Breast epithelium (tissue), 4 donors: ENCODE measurements at regions not wholly inside any gene's neighbourhood (a gene's known extent, or its start where the extent isn't known, plus 50 kb on each side); places are given as distances from the start of the nearest gene placed in this dataset.

ENCODE experiments used
- DNase-seq, 2 donors: peaks; one replicate each; pipeline ENCODE4 v3.0.0-alpha.2; 2019; ENCODE audit warnings: low spot score in 2 of 2
- H3K27ac ChIP-seq, 2 donors: fragments of 200-600 bp; sonication (generic) in 1 of 2; one replicate each; pipeline ENCODE4 v1.5.1; 2016 to 2019; ENCODE audit warnings: mild to moderate bottlenecking in 1 of 2
- H3K27me3 ChIP-seq, 2 donors: fragments of 200-600 bp; sonication (generic) in 1 of 2; one replicate each; pipeline versions ENCODE4 v1.5.1 to v1.6.0; 2017 to 2019; ENCODE audit warnings: control low read depth in 1 of 2, mild to moderate bottlenecking in 1 of 2
- H3K36me3 ChIP-seq: fragments of 200-600 bp; one replicate; pipeline ENCODE4 v1.5.1; 2019
- H3K4me1 ChIP-seq, 2 donors: fragments of 200-600 bp; sonication (generic); one replicate each; pipeline ENCODE4 v1.5.1; 2016 to 2019; ENCODE audit warnings: control low read depth in 1 of 2
- H3K4me3 ChIP-seq, 3 donors: fragments of 200-600 bp; sonication (generic); 1 replicate in 2 of 3; 2 replicates in 1 of 3; pipeline ENCODE4 v1.5.1; 2016 to 2019; ENCODE audit warnings: mild to moderate bottlenecking in 3 of 3, moderate library complexity in 2 of 3
- H3K9me3 ChIP-seq, 2 donors: fragments of 200-600 bp; sonication (generic) in 1 of 2; one replicate each; pipeline ENCODE4 v1.5.1; 2016 to 2019; ENCODE audit warnings: control low read depth in 1 of 2
- CTCF ChIP-seq, 3 donors: fragments of 450-650 bp; IDR thresholded peaks; one replicate each; pipeline ENCODE4 v1.5.1; 2016 to 2017; ENCODE audit warnings: antibody characterized with exemption in 3 of 3, mild to moderate bottlenecking in 3 of 3, moderate library complexity in 3 of 3
- POLR2A ChIP-seq: fragments of 450-650 bp; IDR thresholded peaks from one replicate; pipeline ENCODE4 v1.6.1; 2016; ENCODE audit warnings: antibody characterized with exemption, mild to moderate bottlenecking, moderate library complexity
- POLR2AphosphoS5 ChIP-seq, 3 donors: sonication (generic); formaldehyde crosslinking; IDR thresholded peaks; one replicate each; pipeline ENCODE4 v1.6.1; 2017; ENCODE audit warnings: antibody characterized with exemption in 3 of 3
- intact Hi-C: fragments of 100-400 bp; cut with DNase I; formaldehyde crosslinking; loops from one replicate; pipeline ENCODE4 v1.15.1; 2023; ENCODE audit warnings: low total_unique reads

- no peak for DNase-seq
- no peaks in the 10 kb centered on the region for H3K4me1 ChIP-seq
- TF ChIP-seq CTCF (IDR thresholded peaks at IDR 0.05) (no peak), POLR2AphosphoS5 (IDR thresholded peaks at IDR 0.05) (no peak), POLR2A (no peak)
- H3K36me3 ChIP-seq, result no peaks in the 10 kb centered on the region
- no peak overlapping the region for H3K4me3 ChIP-seq
- intact Hi-C loops, result no loop called here
- H3K27ac ChIP-seq, result no peak overlapping the region
- peaks cover 0 to 3% of the 10 kb centered on the region in 2 donors for H3K27me3 ChIP-seq
- no peaks in the 10 kb centered on the region for H3K9me3 ChIP-seq
These were observed 653.0 kb upstream of the MGMT start for GRCh38 chr10:128814024-128814423.

GRCh38 chr10:128814782-128815181 is 652.3 kb upstream of the MGMT start:
- no peak for DNase-seq
- TF ChIP-seq CTCF (IDR thresholded peaks at IDR 0.05) (no peak), POLR2A (no peak), POLR2AphosphoS5 (IDR thresholded peaks at IDR 0.05) (no peak)
- H3K4me3 ChIP-seq, result no peak overlapping the region
- intact Hi-C loops, result no loop called here
- H3K36me3 ChIP-seq, result no peaks in the 10 kb centered on the region
- H3K27ac ChIP-seq, result no peak overlapping the region
- H3K27me3 ChIP-seq, result peaks cover 0 to 3% of the 10 kb centered on the region in 2 donors
- no peaks in the 10 kb centered on the region for H3K9me3 ChIP-seq
- H3K4me1 ChIP-seq, result no peaks in the 10 kb centered on the region

- H3K9me3 ChIP-seq, result no peaks in the 10 kb centered on the region
- no peak overlapping the region for H3K4me3 ChIP-seq
- no peak for TF ChIP-seq POLR2A
- DNase-seq, result no peak
- no peaks in the 10 kb centered on the region for H3K36me3 ChIP-seq
- intact Hi-C loops, result no loop called here
- no peak overlapping the region for H3K27ac ChIP-seq
- H3K27me3 ChIP-seq, result no peaks in the 10 kb centered on the region
- H3K4me1 ChIP-seq, result no peaks in the 10 kb centered on the region
These were observed 650.3 kb upstream of the MGMT start for GRCh38 chr10:128816726-128817125.

GRCh38 chr10:128817636-128818035 is 649.4 kb upstream of the MGMT start:
- no peak overlapping the region for H3K27ac ChIP-seq
- H3K36me3 ChIP-seq, result no peaks in the 10 kb centered on the region
- no peak for TF ChIP-seq CTCF (IDR thresholded peaks at IDR 0.05)
- no peak for TF ChIP-seq POLR2AphosphoS5 (IDR thresholded peaks at IDR 0.05)
- TF ChIP-seq POLR2A, result no peak
- H3K9me3 ChIP-seq, result no peaks in the 10 kb centered on the region
- DNase-seq, result no peak
- intact Hi-C loops, result no loop called here
- no peaks in the 10 kb centered on the region for H3K27me3 ChIP-seq
- H3K4me3 ChIP-seq, result no peak overlapping the region
- no peaks in the 10 kb centered on the region for H3K4me1 ChIP-seq

GRCh38 chr10:128820663-128821062 is 646.4 kb upstream of the MGMT start:
- Histone ChIP-seq H3K4me1 (no peaks in the 10 kb centered on the region), H3K36me3 (no peaks in the 10 kb centered on the region), H3K9me3 (no peaks in the 10 kb centered on the region), H3K27ac (no peak overlapping the region), H3K27me3 (peaks cover 0 to 3% of the 10 kb centered on the region in 2 donors), H3K4me3 (no peak overlapping the region)
- TF ChIP-seq POLR2A (no peak), POLR2AphosphoS5 (IDR thresholded peaks at IDR 0.05) (no peak), CTCF (IDR thresholded peaks at IDR 0.05) (no peak)
- no peak for DNase-seq
- intact Hi-C loops, result no loop called here

- intact Hi-C loops, result no loop called here
- H3K36me3 ChIP-seq, result no peaks in the 10 kb centered on the region
- no peak for DNase-seq
- no peak overlapping the region for H3K27ac ChIP-seq
- no peak overlapping the region for H3K4me3 ChIP-seq
- TF ChIP-seq CTCF (IDR thresholded peaks at IDR 0.05) (no peak), POLR2AphosphoS5 (IDR thresholded peaks at IDR 0.05) (no peak), POLR2A (no peak)
- H3K27me3 ChIP-seq, result peaks cover 0 to 3% of the 10 kb centered on the region in 2 donors
- no peaks in the 10 kb centered on the region for H3K4me1 ChIP-seq
- H3K9me3 ChIP-seq, result no peaks in the 10 kb centered on the region
These were observed 643.8 kb upstream of the MGMT start for GRCh38 chr10:128823201-128823600.
